HG03039 (cell line): ENCODE measurements at regions not wholly inside any gene's neighbourhood (a gene's known extent, or its start where the extent isn't known, plus 50 kb on each side); places are given as distances from the start of the nearest gene placed in this dataset.

Experiments
- ATAC-seq: cut with Tn5 transposase; IDR thresholded peaks from one replicate; pipeline ENCODE4 v1.9.1; 2021; ENCODE audit warnings: mild to moderate bottlenecking, moderate library complexity; ENCODE audit not compliant: unreplicated experiment

DNA sequence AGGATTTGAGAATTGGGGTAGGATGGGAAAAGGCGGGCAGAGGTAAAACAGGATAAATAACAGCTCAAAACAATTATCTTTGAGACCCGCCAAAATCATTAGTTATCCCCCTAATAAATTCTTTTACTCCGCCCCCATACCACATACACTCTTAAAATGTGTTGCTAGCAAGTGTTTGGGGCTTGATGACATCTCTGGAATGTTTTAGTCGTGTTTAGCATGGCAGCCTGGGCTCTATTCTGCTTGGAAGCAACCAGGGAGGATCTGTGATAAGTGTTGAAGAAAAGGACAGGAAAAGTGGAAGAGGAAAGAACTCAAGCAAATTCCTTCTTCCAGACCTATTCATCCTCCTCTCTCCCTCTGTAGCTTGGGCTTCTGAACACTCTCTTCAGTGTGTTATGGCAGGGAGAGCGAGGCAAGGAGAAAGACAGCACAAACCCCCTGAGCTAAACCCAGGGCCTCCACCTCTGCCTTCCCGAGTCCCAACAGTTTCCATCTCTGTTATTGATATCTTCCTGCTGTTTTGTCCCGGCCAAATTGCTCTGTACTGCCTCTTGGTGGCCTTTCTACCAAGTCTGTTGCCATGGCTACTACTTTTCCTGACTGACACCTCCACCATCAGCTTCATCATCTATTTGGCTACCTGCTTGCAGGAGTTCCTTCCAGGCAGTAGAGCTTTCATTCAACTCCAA lies 135.8 kb downstream of the RPL22L1 start:
- ATAC-seq: no peak

DNA sequence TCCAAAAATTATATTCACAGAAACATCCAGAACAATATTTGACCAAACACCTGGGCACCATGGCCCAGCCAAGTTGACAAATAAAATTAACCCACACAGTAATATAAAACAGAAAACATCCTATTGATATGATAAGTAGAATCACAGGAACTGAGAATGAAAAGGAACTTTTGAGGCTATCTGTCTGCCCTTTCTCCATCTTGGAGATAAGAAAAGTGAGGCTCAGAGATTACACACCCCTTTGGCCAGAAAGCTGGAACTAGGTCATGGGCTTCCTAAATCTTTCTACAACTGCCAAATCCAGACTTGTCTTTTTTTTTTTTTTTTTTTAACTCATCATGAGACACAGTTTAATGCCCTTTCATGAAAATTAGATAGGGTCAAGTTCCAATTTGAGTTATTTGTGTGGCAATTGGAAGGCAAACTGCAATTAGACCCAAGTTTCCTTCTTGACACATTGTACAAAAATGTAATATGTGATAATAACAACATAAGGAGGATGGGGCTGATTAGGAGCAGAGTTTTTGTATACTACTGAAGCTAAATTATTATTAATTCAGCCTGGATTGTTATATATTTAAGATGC lies 137.2 kb downstream of the RPL22L1 start:
- no peak for ATAC-seq

DNA sequence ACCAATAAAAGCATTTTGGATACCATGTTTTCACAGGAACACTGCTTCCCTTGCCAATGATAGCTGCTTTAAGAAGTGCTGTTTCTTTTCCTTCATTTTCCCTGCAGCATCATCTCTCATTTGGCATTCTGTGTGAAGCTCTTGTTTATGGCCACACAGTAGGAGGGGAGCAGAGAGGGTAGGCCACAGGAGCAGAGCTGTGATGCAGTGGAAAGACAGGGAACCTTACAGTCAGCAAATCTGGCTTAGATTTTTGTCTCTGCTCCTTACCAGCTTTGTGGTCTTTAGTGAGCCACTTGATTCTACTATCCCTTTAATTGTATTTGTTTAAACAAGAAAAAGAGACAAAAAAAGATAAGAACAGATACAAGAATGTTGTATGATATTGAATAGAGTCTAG lies 138.7 kb downstream of the RPL22L1 start:
- no peak for ATAC-seq

- no peak for ATAC-seq
Observed at GRCh38 chr3:170730071-170730812, 139.8 kb downstream of the RPL22L1 start.

DNA sequence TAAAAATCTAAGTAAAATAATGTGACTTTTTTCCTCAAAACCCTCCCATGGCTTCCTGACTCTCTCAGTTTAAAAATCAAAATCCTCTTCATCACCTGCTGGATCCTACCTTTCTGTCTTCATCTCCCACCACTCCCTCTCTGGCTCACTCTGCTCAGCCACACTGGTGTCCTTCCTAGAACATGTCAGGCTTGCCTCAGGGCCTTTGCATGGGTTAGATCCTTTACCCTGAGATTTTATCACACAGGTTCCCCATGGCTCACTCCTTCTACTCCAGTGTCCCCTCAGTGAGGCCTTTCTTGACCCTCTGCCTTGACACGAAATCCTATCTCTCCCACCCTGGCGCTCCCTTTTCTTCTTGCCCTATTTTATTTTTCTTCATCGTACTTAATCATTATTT lies 141.8 kb downstream of the RPL22L1 start:
- no peak for ATAC-seq

DNA sequence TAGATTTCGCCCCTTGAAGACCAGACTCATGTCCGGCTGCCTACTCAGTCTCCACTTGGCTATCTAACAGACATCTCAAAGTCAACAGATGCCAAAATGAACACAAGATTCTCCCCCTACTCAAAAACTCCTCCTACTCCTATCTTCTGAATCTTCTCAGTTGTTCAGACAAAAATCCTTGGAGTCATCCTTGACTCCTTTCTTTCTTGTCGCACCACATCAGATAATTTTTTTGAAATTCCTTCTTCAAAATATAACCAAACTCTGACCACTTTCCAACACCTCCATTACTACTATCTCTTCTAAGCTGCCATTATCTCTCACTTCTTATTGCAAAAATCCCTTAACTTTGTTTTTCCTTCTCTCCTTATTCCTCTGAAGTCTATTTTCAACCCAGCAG lies 141.9 kb upstream of the SLC7A14 start:
- no peak for ATAC-seq

DNA sequence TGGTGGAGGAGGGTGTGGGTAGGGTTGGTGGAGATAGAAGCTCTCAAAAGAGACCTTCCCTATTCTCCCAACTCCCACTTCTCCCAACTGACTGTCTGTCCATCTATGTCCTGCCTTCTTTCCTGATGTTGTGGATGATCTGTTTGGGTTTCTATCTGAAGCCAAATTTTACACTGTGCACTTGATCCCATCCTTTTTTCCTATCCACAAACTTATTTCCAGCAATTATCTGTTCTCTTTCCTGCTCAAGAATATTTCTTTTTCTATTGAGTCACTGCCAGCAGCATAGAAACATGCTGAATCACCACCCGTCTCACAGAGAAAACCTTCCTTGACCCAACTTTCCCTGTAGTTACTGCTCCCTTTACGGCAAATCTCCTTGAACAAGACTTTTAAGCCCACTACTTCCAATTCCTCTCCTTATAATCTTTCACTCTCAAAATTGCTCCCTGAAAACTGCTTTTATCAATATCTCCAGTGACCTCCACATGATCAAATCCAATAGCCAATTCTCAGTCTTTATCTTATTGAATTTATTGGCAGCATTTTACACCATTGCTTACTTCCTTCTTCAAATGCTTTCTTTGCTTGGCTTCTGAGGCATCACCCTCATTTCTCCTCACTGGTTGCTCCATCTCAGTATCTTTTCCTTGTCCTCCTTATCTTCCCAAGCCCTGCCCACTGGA lies 141.2 kb upstream of the SLC7A14 start:
- no peak for ATAC-seq

DNA sequence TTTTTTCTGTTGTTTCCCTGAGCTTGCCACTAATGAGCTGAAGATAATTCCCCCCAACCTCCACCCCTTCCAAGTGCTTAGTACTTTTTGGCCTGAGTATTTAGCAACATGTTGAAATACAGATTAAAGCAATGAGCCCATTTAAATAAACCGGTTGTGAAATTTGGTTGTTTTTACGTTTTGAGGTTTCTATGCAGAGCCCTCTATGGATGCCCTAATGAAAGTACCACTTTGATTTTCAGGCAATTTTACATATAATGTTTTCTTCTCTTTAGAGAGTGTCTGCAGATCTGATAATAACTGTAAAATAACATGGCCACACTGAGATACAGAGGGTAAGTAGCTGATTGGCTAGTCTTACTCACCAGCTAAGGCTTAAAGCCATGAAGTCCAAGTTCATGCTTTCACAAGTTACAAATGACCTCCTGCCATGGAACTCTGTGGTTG lies 139.4 kb upstream of the SLC7A14 start:
- ATAC-seq: no peak

- no peak for ATAC-seq
Observed at GRCh38 chr3:170724599-170725280, 138.9 kb upstream of the SLC7A14 start.

GRCh38 chr3:170723241-170723640 lies 137.4 kb upstream of the SLC7A14 start:
- ATAC-seq: no peak

- ATAC-seq: no peak
Observed at GRCh38 chr3:170721563-170721962, 135.7 kb upstream of the SLC7A14 start.

DNA sequence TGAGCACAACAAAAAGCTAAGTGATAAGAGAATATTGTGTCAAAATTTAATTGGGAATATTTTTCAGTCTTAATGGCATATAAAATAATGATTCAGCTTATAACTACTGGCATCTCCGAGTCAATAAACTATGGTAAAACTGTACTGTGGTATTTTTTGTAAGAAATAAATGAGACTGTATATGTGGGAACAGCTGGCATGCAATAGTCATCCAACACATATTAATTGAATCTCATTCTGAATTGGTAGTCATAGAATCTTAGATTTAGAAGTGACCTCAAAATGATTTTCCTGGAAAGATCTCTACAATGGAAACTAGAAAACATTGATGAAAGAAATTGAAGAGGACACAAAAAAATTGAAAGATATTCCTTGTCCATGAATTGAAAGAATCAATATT lies 133.4 kb upstream of the SLC7A14 start:
- ATAC-seq: no peak

DNA sequence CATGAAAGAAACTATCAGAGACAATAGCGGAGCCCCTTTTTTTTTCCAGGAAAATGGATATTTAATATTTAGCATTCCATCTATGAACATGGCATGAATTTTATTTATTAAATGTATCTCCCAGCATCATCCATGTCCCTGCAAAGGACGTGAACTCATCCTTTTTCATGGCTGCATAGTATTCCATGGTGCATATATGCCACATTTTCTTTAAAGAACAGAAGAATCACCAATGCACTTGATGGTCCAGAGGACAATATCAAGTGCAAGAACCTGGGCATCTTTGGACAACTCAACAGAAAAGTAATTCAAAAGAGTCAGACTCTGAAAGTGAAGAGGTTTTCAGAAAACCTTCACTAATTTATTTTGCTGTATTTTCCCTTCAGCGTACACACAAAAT lies 133.0 kb upstream of the SLC7A14 start:
- no peak for ATAC-seq

DNA sequence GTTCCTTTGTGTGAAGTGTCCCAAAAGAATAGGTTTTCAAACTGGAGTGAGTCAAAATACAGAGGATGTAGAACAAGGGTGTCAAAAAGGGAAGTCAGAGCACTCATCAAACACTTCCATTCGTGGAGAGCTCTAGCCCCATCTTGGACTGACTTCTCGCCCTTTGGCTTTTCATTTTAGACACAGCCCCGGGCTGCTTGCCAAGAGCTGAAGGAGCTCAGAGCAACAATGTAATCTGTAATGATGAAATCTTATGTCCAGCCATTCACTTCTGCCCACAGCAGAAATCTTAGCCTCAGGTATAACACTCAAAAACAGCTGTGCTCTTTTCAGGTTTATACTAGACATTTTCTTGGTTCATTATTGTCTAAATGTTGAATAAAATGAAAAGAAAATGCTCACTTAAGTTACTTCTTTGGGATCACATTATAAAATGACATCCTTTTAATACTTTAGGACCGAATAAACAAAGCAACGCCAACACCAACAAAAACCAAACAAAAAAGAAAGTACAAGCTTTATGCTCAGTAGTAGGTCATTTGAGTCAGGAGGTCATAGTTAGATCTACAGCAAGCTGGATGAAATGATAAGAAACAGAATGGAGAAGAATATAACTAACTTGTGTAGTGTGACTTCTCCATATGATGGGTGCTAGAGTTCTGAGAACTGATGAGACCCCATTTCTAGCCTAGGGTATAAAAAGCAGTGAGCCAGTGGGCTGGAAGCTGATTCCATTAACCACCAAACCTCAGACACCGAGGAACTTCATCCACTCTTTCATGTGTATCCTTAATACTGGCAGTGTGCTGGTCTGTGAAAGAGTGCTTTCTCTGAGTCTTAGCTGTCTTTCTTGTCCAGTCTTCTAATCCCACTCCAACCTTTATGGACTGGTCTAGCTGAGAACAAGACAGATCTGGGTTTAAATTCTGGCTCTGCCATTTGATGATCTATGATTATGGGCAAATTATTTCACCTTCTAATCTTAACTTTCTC lies 131.8 kb upstream of the SLC7A14 start:
- ATAC-seq: no peak

GRCh38 chr3:170716172-170716805 lies 130.4 kb upstream of the SLC7A14 start:
- no peak for ATAC-seq

GRCh38 chr3:170714562-170715535 lies 129.0 kb upstream of the SLC7A14 start:
- no peak for ATAC-seq

DNA sequence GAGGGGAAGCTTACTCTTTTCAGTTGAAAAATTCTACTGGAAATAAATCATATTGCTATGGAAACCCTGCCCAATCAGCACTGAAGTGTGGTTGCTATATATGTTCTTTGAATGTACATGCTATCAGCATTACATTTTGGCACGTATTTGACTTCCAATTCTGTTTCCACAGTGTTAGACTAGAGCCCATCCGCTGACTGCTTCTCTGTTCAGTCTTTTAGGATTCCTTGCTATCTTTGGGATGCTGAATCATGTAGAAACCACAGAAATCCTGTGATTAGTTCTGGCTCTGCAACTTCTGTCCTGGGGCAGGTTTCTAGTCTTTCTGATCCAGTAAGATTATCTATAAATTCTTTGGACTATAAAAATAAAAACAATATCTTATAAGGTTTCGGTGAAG lies 128.2 kb upstream of the SLC7A14 start:
- ATAC-seq: no peak

GRCh38 chr3:170713653-170714052 lies 127.8 kb upstream of the SLC7A14 start:
- ATAC-seq: no peak
